Activated CD8-positive, alpha-beta T cell treated with anti-CD3 and anti-CD28 coated beads for 36 hours (primary cell): ENCODE measurements at regions not wholly inside any gene's neighbourhood (a gene's known extent, or its start where the extent isn't known, plus 50 kb on each side); places are given as distances from the start of the nearest gene placed in this dataset.

ENCODE experiments used
- ATAC-seq: fragments of 200-7000 bp; cut with Tn5 transposase; one replicate; pipeline ENCODE4 v1.10.0; 2021; ENCODE audit warnings: mild to moderate bottlenecking, moderate library complexity
- CTCF ChIA-PET: fragments of 350-600 bp; sonication (Branson Sonifier 250); formaldehyde crosslinking; loops from one replicate; lab custom pipeline; 2021; ENCODE audit warnings: antibody characterized with exemption; lab: Charles Lee
- POLR2A ChIA-PET: fragments of 350-600 bp; sonication (Branson Sonifier 250); formaldehyde crosslinking; loops from one replicate; lab custom pipeline; 2021; ENCODE audit warnings: antibody characterized with exemption; lab: Charles Lee
- DNase-seq: peaks from one replicate; pipeline ENCODE4 v3.0.0-alpha.2; 2020
- H3K27ac Mint-ChIP-seq: one replicate; pipeline ENCODE4 v1.8.0; 2021; ENCODE audit warnings: mild to moderate bottlenecking, mixed read lengths
- H3K27me3 Mint-ChIP-seq: one replicate; pipeline ENCODE4 v1.8.0; 2021; ENCODE audit warnings: mixed read lengths
- H3K36me3 Mint-ChIP-seq: one replicate; pipeline ENCODE4 v1.8.0; 2021; ENCODE audit warnings: low read depth, mixed read lengths
- H3K4me1 Mint-ChIP-seq: one replicate; pipeline ENCODE4 v1.8.0; 2021; ENCODE audit warnings: low read depth, mixed read lengths
- H3K4me3 Mint-ChIP-seq: one replicate; pipeline ENCODE4 v1.8.0; 2021; ENCODE audit warnings: mild to moderate bottlenecking, moderate library complexity, mixed read lengths
- H3K9me3 Mint-ChIP-seq: one replicate; pipeline ENCODE4 v1.8.0; 2021; ENCODE audit warnings: mixed read lengths
- intact Hi-C: fragments of 100-400 bp; cut with micrococcal nuclease; formaldehyde crosslinking; loops from one replicate; pipeline ENCODE4 v1.10.0; 2022
- TF ChIP-seq, protein P1 (sequence below): fragments of 200-600 bp; IDR thresholded peaks from one replicate; pipeline ENCODE4 v1.8.0; 2022; ENCODE audit warnings: antibody characterized with exemption, mild to moderate bottlenecking

DNA sequence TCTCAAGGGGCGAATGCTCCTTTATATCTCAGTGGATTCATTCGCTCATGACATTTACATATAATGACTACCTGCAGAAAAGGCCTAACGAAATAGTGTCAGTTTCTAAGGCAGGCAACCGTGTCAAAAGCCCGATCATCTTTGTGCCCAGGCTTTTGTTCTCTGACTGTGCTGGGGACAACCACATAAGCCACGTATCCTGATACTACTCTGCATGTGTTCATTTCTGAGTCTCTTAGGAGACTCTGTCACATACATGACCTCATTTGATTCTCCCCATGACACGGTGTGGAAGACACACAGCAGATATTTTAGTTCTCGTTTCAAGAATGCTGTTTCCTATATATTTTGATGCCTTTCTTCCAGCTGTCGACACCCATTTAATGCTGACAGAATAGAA, 598.5 kb downstream of the BNC2 start:
- no peaks in the 10 kb centered on the region for H3K9me3 Mint-ChIP-seq
- ChIA-PET POLR2A (no interaction called here), CTCF (no interaction called here)
- no peak overlapping the region for H3K4me3 Mint-ChIP-seq
- ATAC-seq: no peak
- DNase-seq: no peak
- no peaks in the 10 kb centered on the region for H3K27me3 Mint-ChIP-seq
- H3K4me1 Mint-ChIP-seq: peaks cover 5% of the 10 kb centered on the region
- H3K27ac Mint-ChIP-seq: no peak overlapping the region
- H3K36me3 Mint-ChIP-seq: no peaks in the 10 kb centered on the region
- intact Hi-C loops: no loop called here
- TF ChIP-seq, protein P1, sequence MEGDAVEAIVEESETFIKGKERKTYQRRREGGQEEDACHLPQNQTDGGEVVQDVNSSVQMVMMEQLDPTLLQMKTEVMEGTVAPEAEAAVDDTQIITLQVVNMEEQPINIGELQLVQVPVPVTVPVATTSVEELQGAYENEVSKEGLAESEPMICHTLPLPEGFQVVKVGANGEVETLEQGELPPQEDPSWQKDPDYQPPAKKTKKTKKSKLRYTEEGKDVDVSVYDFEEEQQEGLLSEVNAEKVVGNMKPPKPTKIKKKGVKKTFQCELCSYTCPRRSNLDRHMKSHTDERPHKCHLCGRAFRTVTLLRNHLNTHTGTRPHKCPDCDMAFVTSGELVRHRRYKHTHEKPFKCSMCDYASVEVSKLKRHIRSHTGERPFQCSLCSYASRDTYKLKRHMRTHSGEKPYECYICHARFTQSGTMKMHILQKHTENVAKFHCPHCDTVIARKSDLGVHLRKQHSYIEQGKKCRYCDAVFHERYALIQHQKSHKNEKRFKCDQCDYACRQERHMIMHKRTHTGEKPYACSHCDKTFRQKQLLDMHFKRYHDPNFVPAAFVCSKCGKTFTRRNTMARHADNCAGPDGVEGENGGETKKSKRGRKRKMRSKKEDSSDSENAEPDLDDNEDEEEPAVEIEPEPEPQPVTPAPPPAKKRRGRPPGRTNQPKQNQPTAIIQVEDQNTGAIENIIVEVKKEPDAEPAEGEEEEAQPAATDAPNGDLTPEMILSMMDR: no peak

DNA sequence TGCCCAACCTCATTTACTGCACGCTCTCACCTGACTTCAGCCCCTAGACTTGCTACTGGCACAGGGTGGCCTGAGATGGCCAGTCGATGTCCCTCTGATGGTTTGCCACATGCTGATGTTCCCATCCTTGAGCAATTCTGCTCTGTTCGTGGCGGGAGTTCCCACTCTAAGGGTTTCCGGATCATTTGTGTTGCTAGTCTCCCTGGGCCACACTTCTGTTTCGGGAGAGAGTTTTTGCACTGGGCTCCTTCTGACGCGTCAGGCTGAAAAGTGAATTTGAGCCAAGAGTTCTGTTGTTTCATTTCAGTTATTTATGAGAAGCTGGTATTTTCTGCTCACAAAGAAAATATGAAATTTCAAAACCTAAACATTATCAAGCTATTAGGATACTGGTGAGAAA, 597.7 kb downstream of the BNC2 start:
- no peak for DNase-seq
- no peaks in the 10 kb centered on the region for H3K27me3 Mint-ChIP-seq
- no peak overlapping the region for H3K4me3 Mint-ChIP-seq
- intact Hi-C loops: no loop called here
- no peak for ATAC-seq
- ChIA-PET CTCF (no interaction called here), POLR2A (no interaction called here)
- no peaks in the 10 kb centered on the region for H3K36me3 Mint-ChIP-seq
- no peak overlapping the region for H3K27ac Mint-ChIP-seq
- H3K4me1 Mint-ChIP-seq: no peaks in the 10 kb centered on the region
- H3K9me3 Mint-ChIP-seq: no peaks in the 10 kb centered on the region
- TF ChIP-seq, protein P1: no peak

DNA sequence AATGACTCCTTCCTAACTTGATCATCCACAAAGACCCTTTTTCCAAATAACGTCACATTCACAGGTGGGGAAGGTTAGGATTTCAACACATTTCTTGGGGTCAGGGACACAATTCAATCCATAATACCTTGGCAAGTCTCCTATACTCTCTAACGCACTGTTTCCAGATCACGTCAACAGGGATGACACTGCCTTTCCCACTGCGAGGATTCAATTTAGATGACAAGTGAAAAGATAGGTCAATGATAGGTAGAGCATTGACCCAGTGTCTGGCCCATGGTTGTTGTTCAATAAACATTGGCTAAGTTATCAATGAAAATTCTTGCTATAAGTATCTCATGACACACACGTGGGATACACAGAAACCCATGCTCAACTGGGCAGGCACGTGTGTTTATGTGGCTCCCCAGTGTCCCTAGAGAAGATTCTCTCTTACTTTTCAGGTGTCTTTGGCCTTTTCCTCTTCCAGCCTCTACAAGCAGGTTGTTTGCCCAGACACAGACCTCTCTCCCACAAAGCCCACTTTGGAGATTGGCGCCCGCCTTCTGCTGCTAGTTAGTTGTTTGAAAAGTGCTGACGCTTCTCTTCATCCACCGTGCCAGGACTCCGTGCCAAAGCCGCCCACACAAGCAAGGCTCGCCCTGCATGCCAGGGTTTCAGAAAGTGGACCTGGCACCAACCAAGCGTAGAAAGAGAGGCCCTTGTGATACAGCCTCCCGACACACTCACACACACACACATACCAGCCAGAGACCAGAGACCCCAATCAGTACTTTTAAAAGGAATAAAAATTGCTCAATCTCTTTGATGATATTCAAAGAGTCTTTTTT, 594.5 kb downstream of the BNC2 start:
- Mint-ChIP-seq H3K9me3 (no peaks in the 10 kb centered on the region), H3K27me3 (no peaks in the 10 kb centered on the region), H3K4me1 (no peaks in the 10 kb centered on the region), H3K27ac (no peak overlapping the region), H3K36me3 (no peaks in the 10 kb centered on the region), H3K4me3 (no peak overlapping the region)
- no peak for DNase-seq
- ATAC-seq: no peak
- TF ChIP-seq, protein P1: no peak
- ChIA-PET CTCF (no interaction called here), POLR2A (no interaction called here)
- intact Hi-C loops: no loop called here

DNA sequence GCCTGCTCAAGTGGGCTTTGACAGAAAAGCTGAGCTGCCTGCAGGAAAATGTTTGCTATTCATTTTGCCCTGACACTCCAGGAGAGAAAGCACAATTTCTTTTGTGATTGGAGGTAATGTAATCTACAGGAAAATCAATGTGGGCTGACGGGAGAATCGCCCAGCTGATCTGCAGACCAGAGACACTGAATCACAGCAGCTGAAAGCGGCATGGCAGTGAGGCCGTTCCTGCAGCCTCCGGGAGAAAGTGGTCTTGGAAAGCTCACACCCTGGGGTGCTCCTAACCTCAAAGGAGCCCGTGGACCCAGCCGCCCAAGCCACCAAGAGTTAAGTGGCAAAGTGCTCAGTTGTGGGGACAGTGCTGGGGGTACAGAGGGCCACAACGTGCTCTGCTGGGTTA, 593.6 kb downstream of the BNC2 start:
- intact Hi-C loops: no loop called here
- DNase-seq: no peak
- no peak for ATAC-seq
- H3K9me3 Mint-ChIP-seq: no peaks in the 10 kb centered on the region
- POLR2A ChIA-PET: no interaction called here
- no peaks in the 10 kb centered on the region for H3K4me1 Mint-ChIP-seq
- TF ChIP-seq, protein P1: no peak
- H3K36me3 Mint-ChIP-seq: no peaks in the 10 kb centered on the region
- no peak overlapping the region for H3K27ac Mint-ChIP-seq
- CTCF ChIA-PET: no interaction called here
- H3K4me3 Mint-ChIP-seq: no peak overlapping the region
- H3K27me3 Mint-ChIP-seq: no peaks in the 10 kb centered on the region

DNA sequence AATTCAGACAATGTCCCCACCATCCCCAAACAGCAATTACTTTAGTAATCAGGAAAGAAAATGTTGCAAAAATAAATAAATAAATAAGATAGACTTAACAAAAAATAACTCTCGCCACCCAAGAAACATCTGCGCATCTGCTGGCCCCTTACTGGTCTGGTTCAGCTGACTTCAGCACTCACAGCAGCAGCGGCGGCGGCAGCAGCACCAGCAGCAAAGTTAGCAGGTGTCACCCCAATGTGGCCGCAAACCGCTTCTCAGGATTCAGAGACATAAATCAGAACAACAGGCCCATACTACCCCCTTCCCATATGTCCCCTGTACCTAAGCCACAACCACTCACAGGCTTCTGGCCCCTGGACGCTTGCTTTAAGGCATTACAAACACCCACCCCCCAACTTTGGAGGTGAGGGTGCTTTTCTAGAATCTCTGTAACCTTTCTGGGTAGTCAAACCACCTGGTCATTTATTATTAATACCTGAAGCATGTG, 593.0 kb downstream of the BNC2 start:
- Mint-ChIP-seq H3K27me3 (no peaks in the 10 kb centered on the region), H3K4me1 (no peaks in the 10 kb centered on the region), H3K27ac (no peak overlapping the region), H3K4me3 (no peak overlapping the region), H3K36me3 (no peaks in the 10 kb centered on the region), H3K9me3 (no peaks in the 10 kb centered on the region)
- no peak for DNase-seq
- CTCF ChIA-PET: no interaction called here
- intact Hi-C loops: no loop called here
- ATAC-seq: no peak
- POLR2A ChIA-PET: no interaction called here
- TF ChIP-seq, protein P1: no peak
